ENCODE measurements at regions not wholly inside any gene's neighbourhood (a gene's known extent, or its start where the extent isn't known, plus 50 kb on each side); places are given as distances from the start of the nearest gene placed in this dataset.

DNA sequence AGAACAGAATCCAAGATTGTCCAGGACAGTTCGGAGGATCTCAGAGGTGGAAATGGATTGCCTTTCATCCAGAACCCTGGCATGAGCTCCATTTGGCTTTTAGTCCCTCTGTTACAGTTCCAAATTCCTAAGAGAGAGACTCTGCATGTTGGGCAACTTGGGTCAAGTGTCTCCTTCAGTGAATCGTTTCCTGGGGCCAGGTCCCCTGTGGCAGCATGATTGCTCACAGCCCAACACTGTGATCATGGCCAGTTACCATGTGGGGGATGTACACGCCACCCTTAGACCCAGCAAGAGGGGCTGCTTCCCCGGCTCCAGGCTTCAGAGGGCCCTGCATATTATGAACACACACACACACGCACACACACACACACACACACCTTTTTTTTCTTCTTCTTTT lies 118.6 kb upstream of the GLI2 start:
- no peaks in the 10 kb centered on the region for H3K36me3 ChIP-seq
- ATAC-seq = no peak
- H3K9me3 ChIP-seq = no peaks in the 10 kb centered on the region
- H3K27ac ChIP-seq = no peak overlapping the region
- peaks cover 0 to 13% (median 0%) of the 10 kb centered on the region in 3 donors for H3K4me1 ChIP-seq
- peaks cover 10% of the 10 kb centered on the region for H3K27me3 ChIP-seq
- H3K4me3 ChIP-seq = no peak overlapping the region
- TF ChIP-seq POLR2AphosphoS5 (IDR thresholded peaks at IDR 0.05) (no peak), POLR2A (IDR thresholded peaks at IDR 0.05) (no peak), EP300 (IDR thresholded peaks at IDR 0.05) (no peak)
- TF ChIP-seq, protein P1, sequence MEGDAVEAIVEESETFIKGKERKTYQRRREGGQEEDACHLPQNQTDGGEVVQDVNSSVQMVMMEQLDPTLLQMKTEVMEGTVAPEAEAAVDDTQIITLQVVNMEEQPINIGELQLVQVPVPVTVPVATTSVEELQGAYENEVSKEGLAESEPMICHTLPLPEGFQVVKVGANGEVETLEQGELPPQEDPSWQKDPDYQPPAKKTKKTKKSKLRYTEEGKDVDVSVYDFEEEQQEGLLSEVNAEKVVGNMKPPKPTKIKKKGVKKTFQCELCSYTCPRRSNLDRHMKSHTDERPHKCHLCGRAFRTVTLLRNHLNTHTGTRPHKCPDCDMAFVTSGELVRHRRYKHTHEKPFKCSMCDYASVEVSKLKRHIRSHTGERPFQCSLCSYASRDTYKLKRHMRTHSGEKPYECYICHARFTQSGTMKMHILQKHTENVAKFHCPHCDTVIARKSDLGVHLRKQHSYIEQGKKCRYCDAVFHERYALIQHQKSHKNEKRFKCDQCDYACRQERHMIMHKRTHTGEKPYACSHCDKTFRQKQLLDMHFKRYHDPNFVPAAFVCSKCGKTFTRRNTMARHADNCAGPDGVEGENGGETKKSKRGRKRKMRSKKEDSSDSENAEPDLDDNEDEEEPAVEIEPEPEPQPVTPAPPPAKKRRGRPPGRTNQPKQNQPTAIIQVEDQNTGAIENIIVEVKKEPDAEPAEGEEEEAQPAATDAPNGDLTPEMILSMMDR (IDR thresholded peaks at IDR 0.05) = no peak
- 69 to 80% methylated on average over 2 of the region's 5 CpGs for WGBS, 2 donors (ENCODE audit: low coverage in 1 of 2)

DNA sequence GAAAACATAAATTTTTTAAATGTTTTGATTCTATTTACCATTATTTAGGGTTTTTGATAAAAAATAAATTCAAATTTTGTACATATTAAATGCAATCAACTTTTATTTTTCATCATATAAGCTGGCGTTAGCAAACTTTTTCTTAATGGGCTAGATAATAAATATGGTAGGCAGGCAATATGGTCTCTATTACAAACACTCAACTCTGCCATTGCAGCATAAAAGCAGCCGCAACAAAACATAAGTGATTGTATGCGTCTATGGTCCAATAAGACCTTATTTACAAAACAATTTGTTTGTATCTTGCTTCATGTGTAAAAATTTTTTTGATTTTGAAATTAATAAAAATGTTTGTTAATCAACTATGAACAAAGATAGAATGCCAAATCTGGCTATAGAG lies 116.8 kb upstream of the GLI2 start:
- Histone ChIP-seq H3K27me3 (peaks cover 6% of the 10 kb centered on the region), H3K4me3 (no peak overlapping the region), H3K4me1 (peaks cover 0 to 8% (median 0%) of the 10 kb centered on the region in 3 donors), H3K27ac (no peak overlapping the region), H3K9me3 (peaks cover 0 to 13% (median 0%) of the 10 kb centered on the region in 3 donors), H3K36me3 (no peaks in the 10 kb centered on the region)
- WGBS, 2 donors (ENCODE audit: low coverage in 1 of 2) = 90 to 91% methylated on average over 3 of the region's 3 CpGs
- ATAC-seq = no peak
- TF ChIP-seq POLR2AphosphoS5 (IDR thresholded peaks at IDR 0.05) (no peak), POLR2A (IDR thresholded peaks at IDR 0.05) (no peak), EP300 (IDR thresholded peaks at IDR 0.05) (no peak)
- TF ChIP-seq, protein P1 (IDR thresholded peaks at IDR 0.05) = no peak

DNA sequence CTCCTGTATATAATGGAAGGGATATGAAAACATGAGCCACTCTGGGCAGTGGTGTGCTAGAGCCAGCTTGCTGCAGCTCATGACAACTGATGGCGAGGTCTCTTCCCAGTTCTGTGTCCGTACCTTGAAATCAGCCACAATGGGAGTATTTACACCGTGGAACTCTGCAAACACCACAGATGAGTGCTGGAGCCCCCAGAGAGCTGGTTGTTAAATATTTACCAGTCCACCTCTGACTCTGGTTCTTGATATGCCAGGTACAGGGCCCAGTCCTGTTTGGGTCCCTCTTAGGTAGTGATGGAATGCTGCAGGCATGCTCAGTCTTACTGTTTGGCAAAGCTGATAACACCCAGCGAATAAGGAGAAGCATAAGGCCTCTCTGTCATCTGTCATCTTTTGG lies 116.1 kb upstream of the GLI2 start:
- ATAC-seq = no peak
- H3K9me3 ChIP-seq = peaks cover 0 to 13% (median 0%) of the 10 kb centered on the region in 3 donors
- H3K4me3 ChIP-seq = no peak overlapping the region
- 80 to 95% methylated on average over 2 to 4 of the region's 4 CpGs for WGBS, 2 donors (ENCODE audit: low coverage in 1 of 2)
- peaks cover 0 to under 1% (median 0%) of the 10 kb centered on the region in 3 donors for H3K4me1 ChIP-seq
- peaks cover under 1% of the 10 kb centered on the region for H3K27me3 ChIP-seq
- no peaks in the 10 kb centered on the region for H3K36me3 ChIP-seq
- TF ChIP-seq POLR2AphosphoS5 (IDR thresholded peaks at IDR 0.05) = no peak
- no peak for TF ChIP-seq EP300 (IDR thresholded peaks at IDR 0.05)
- TF ChIP-seq, protein P1 (IDR thresholded peaks at IDR 0.05) = no peak
- TF ChIP-seq POLR2A (IDR thresholded peaks at IDR 0.05) = no peak
- H3K27ac ChIP-seq = no peak overlapping the region

DNA sequence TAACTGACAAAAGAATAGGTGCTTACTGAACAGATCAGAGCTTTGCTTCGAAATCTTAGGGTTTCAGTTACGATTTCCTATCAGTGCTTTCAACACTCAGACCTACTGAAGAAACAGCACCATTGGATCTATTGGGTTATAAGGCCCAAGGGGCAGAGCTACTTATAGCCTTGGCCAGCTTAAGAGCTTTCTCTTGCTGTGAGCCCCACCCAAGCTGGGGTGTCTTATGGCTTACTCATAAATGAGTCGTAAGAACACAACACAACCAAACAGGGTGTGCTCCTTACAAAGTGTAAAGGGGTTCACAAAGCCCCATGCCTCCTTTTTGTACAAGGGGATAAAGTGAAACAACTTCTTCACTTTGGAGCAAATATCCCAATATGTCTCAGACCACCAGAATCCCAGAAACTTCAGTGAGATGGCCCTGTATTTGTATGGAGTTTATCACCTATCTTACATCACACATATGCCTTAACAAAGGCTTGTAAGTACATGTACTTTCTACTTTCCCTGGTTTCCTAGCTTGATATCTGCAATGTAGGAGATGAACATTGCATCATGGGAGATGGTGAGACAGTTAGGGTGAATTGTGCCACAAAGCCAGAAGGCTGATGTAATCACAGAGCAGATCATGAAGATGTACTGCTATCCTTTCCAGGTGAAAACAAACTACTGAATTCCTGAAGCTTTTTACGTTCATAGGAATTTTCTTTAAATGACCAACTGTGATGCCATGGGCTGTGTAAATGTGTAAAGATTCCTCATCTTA lies 115.5 kb upstream of the GLI2 start:
- no peak for ATAC-seq
- H3K36me3 ChIP-seq = no peaks in the 10 kb centered on the region
- 85 to 94% methylated on average over 2 to 4 of the region's 4 CpGs for WGBS, 2 donors (ENCODE audit: low coverage in 1 of 2)

More for the DNA sequence above, 115.5 kb upstream of the GLI2 start:
- Histone ChIP-seq H3K4me1 (no peaks in the 10 kb centered on the region), H3K9me3 (peaks cover 0 to 13% (median 0%) of the 10 kb centered on the region in 3 donors), H3K27ac (no peak overlapping the region), H3K27me3 (no peaks in the 10 kb centered on the region), H3K4me3 (no peak overlapping the region)
- TF ChIP-seq, protein P1 (IDR thresholded peaks at IDR 0.05) = no peak
- TF ChIP-seq EP300 (IDR thresholded peaks at IDR 0.05) (no peak), POLR2A (IDR thresholded peaks at IDR 0.05) (no peak), POLR2AphosphoS5 (IDR thresholded peaks at IDR 0.05) (no peak)

All from gastroesophageal sphincter (tissue), 4 donors.